Testis (tissue), 2 donors: ENCODE measurements at regions not wholly inside any gene's neighbourhood (a gene's known extent, or its start where the extent isn't known, plus 50 kb on each side); places are given as distances from the start of the nearest gene placed in this dataset.

Source experiments
- CTCF ChIP-seq, 3 experiments: fragments of 450-650 bp in 2 of 3; fragments of 200-600 bp in 1 of 3; sonication (generic) in 1 of 3; IDR thresholded peaks; one replicate each; pipeline ENCODE4 v1.5.1; 2016 to 2019; ENCODE audit warnings: antibody characterized with exemption in 3 of 3, mild to moderate bottlenecking in 2 of 3, moderate library complexity in 1 of 3
- POLR2A ChIP-seq: fragments of 450-650 bp; IDR thresholded peaks from one replicate; pipeline ENCODE4 v1.6.1; 2017; ENCODE audit warnings: antibody characterized with exemption, mild to moderate bottlenecking, moderate library complexity

- TF ChIP-seq CTCF (IDR thresholded peaks at IDR 0.05) = no peak
- no peak for TF ChIP-seq POLR2A
Measured at GRCh38 chr18:7394050-7394659, 163.3 kb downstream of the LRRC30 start.
